ENCODE measurements at regions not wholly inside any gene's neighbourhood (a gene's known extent, or its start where the extent isn't known, plus 50 kb on each side); places are given as distances from the start of the nearest gene placed in this dataset.

DNA sequence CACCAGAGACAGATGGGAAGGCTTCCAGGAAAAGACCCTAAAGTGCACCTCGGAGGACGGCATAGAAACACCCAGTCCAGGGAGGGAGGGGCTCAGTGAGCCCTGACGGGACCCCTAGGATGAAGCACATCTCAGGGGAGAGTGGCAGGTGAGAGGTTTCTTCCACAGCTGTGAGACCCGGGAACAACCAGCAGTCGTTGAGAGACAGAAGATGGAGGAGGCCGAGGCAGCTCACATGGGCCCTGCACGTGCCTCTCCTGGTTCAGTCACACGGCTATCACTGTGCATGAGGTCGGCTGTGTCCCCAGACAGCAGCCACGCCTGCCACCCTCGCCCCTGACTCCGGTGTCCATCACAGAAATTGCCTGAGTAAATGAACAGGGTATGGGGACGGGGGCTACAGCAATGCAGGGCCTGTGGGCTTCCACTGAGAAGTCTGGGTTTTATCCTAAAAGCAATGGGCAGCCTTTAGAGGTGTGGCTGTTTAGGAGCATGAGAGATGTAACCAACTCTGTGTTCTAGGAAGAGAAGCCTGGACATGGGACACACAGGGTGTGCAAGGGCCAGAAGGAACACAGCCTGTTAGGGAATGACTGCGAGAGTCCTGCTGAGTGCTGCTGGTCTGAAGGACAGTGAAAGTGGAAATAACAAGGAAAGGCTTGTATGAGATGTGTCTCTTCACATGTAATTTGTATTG is 102.0 kb downstream of the TMEM18 start:
- H3K27ac ChIP-seq (ENCODE audit: low read length), result no peak overlapping the region
- no peaks in the 10 kb centered on the region for H3K9me3 ChIP-seq (ENCODE audit: control insufficient read depth, insufficient read depth, low read length)
- H3K27me3 ChIP-seq (ENCODE audit: control insufficient read depth, insufficient read depth, low read length), result no peaks in the 10 kb centered on the region
- H3K36me3 ChIP-seq (ENCODE audit: control insufficient read depth, insufficient read depth, low read length), result no peaks in the 10 kb centered on the region
- no peak for DNase-seq (ENCODE audit: low read depth, low spot score)
- no peaks in the 10 kb centered on the region for H3K4me1 ChIP-seq (ENCODE audit: control insufficient read depth, insufficient read depth, low read length)
- WGBS (ENCODE audit: insufficient coverage, insufficient read length), result no CpG with 5 or more reads among the region's 14 CpGs
- no peak overlapping the region for H3K4me3 ChIP-seq (ENCODE audit: low read length)

DNA sequence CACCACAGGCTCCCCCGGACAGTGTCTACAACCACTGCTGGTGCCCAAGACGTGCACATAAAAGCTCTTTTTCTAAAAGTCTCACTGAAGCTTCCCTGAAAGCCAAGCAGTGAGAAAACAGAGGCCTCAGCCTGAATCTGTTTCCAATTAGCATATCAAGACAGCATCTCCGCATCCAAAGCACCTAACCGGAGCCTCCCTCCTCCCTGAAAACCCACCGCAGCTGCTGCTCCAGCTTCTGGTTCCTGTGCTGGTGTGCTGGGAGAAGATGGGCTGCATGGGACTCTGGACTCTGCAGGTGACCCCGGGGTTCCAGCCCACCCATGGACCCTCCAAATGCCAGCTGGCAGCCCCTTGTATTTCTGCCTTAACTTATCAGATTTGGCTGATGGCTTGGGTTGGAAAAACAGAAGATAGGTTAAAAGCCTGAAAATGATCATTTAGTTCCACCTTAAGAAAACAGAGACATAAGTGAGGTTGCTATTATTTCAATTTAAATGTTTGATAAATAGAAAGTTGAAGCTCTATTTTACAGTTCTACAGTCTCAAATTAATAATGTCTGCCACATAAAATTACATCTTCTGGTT is 103.3 kb downstream of the TMEM18 start:
- no peak for DNase-seq (ENCODE audit: low read depth, low spot score)

DNA sequence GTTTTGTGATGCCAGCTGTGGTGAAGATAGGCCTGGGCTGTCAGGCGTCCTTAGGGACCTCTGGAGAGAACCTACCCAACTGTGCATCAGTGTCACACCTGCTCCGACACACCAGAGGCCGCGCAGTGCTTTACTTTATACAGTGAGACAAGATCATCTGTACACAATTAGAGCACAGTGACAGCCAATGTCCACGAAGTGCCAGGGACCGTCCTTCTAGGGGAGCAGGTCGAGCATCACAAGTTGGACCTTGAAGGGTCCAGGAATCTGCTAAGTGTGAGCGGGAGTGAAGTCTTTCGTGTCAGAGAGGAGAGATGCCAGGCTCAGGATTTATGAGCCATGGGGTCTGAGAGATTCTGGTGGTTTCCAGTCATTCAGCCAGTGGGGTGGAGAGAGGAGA is 104.2 kb downstream of the TMEM18 start:
- Histone ChIP-seq H3K36me3 (ENCODE audit: control insufficient read depth, insufficient read depth, low read length) (no peaks in the 10 kb centered on the region), H3K9me3 (ENCODE audit: control insufficient read depth, insufficient read depth, low read length) (no peaks in the 10 kb centered on the region), H3K4me3 (ENCODE audit: low read length) (no peak overlapping the region), H3K27ac (ENCODE audit: low read length) (no peak overlapping the region), H3K27me3 (ENCODE audit: control insufficient read depth, insufficient read depth, low read length) (no peaks in the 10 kb centered on the region), H3K4me1 (ENCODE audit: control insufficient read depth, insufficient read depth, low read length) (no peaks in the 10 kb centered on the region)
- no CpG with 5 or more reads among the region's 9 CpGs for WGBS (ENCODE audit: insufficient coverage, insufficient read length)
- DNase-seq (ENCODE audit: low read depth, low spot score), result no peak

More for the DNA sequence above, 103.3 kb downstream of the TMEM18 start:
- Histone ChIP-seq H3K27ac (ENCODE audit: low read length) (no peak overlapping the region), H3K4me3 (ENCODE audit: low read length) (no peak overlapping the region), H3K36me3 (ENCODE audit: control insufficient read depth, insufficient read depth, low read length) (no peaks in the 10 kb centered on the region), H3K27me3 (ENCODE audit: control insufficient read depth, insufficient read depth, low read length) (no peaks in the 10 kb centered on the region), H3K9me3 (ENCODE audit: control insufficient read depth, insufficient read depth, low read length) (no peaks in the 10 kb centered on the region), H3K4me1 (ENCODE audit: control insufficient read depth, insufficient read depth, low read length) (no peaks in the 10 kb centered on the region)
- WGBS (ENCODE audit: insufficient coverage, insufficient read length), result no CpG with 5 or more reads among the region's 6 CpGs

DNA sequence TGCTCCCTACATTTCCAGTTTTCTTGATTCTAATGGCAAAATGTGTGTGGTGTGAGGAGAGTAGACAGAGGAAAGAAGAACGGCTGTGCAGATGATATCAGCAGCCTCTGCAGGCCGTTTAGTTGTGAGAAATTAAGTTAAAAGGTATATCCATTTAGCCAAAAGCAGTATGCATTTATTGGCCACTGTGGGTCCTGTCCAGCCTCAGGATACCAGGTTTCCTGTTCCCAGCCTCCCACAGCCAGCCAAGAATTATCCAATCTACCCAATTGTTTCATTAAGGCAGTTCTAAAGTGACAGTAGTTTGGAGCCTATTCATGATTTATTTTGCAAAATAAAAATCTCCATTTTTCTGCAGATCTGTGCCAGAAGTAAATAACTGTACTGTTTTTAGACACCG is 107.5 kb downstream of the TMEM18 start:
- Histone ChIP-seq H3K4me3 (ENCODE audit: low read length) (no peak overlapping the region), H3K27me3 (ENCODE audit: control insufficient read depth, insufficient read depth, low read length) (no peaks in the 10 kb centered on the region), H3K36me3 (ENCODE audit: control insufficient read depth, insufficient read depth, low read length) (no peaks in the 10 kb centered on the region), H3K27ac (ENCODE audit: low read length) (no peak overlapping the region), H3K9me3 (ENCODE audit: control insufficient read depth, insufficient read depth, low read length) (no peaks in the 10 kb centered on the region), H3K4me1 (ENCODE audit: control insufficient read depth, insufficient read depth, low read length) (no peaks in the 10 kb centered on the region)
- no CpG with 5 or more reads among the region's 3 CpGs for WGBS (ENCODE audit: insufficient coverage, insufficient read length)
- no peak for DNase-seq (ENCODE audit: low read depth, low spot score)

DNA sequence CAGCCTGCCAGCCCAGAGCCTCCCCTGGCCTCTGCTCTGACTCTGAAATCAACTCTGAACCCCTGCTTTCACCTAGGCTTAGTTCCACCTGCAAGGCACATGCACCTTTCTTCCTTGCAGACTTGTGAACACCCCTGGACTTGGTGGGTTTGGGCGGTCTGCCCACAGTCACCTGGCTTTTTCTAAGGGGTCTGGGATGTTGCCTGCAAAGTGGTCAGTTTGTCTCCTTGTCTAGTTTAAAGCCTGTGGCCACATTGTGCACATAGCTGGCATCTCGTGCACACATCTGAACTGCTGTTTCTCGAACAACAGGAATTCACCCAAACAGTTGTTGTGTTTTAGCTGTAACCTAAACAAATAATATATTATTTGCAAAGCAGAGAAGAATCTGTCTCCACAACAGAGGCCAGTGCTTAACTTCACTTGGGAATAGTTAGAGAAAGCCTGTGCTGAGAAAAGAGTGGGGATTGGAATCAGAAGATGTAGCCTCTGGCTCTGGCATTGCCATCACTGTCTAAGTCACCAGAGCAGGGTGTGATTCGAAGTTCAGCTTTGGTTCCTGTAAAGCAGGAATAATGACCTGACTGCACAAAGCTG is 108.5 kb downstream of the TMEM18 start:
- no peak overlapping the region for H3K27ac ChIP-seq (ENCODE audit: low read length)
- no CpG with 5 or more reads among the region's 4 CpGs for WGBS (ENCODE audit: insufficient coverage, insufficient read length)
- H3K4me1 ChIP-seq (ENCODE audit: control insufficient read depth, insufficient read depth, low read length), result no peaks in the 10 kb centered on the region
- no peaks in the 10 kb centered on the region for H3K36me3 ChIP-seq (ENCODE audit: control insufficient read depth, insufficient read depth, low read length)
- H3K4me3 ChIP-seq (ENCODE audit: low read length), result no peak overlapping the region
- H3K27me3 ChIP-seq (ENCODE audit: control insufficient read depth, insufficient read depth, low read length), result no peaks in the 10 kb centered on the region
- no peak for DNase-seq (ENCODE audit: low read depth, low spot score)
- H3K9me3 ChIP-seq (ENCODE audit: control insufficient read depth, insufficient read depth, low read length), result no peaks in the 10 kb centered on the region

DNA sequence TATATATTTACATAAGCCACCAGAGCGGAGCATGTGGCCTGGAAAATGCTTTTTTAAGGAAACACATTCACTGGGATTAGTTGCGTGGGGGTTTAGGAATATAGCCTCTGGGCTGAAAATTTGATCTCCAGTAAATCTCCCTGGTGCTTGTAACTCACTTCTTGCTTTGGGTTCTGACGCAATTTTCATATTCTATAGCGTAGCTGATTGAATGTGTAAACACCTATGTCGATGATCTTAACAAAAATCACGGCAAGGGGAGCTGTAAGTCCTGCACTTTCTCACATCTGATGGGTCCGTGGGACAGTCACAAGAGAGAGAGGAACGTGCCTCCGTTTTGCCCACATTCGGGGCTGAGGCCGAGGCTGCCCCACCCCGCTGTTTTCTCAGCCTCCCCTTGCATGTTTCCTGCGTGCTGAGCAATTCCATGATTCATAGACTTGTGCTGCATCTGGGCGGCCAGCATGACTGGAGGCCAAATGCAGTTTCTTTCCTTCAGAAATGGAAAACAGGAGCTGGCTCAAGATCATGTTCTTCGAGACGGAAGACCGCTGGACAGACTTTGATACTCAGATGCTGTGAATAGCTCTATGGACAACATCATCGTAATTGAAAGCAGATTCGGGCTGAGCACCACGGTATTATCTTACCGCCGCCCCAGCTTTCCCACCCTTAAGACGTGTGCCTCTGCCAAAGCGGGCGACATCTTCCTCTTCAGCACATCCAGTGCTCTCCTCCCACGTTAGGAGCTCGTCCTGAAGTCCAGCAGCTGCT is 109.2 kb downstream of the TMEM18 start:
- Histone ChIP-seq H3K27ac (ENCODE audit: low read length) (no peak overlapping the region), H3K4me1 (ENCODE audit: control insufficient read depth, insufficient read depth, low read length) (no peaks in the 10 kb centered on the region)
- WGBS (ENCODE audit: insufficient coverage, insufficient read length), result no CpG with 5 or more reads among the region's 27 CpGs

DNA sequence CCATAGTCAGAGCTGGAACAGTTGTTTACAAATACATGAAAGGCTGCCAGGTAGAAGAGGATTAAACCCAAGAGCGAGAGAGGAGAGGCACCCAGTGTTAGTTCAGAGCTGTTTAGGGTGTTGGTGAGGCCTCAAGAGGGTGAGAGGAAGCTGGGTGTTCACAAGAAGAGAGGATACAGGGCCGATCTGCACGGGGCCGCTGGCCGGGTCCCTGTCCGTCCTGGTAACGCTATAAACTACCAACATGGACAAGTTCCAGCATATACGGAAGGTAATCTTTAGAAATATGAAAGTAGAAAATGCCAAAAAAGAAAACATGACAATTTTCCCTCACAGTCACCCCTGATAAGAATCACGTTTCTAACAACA is 109.7 kb downstream of the TMEM18 start:
- Histone ChIP-seq H3K9me3 (ENCODE audit: control insufficient read depth, insufficient read depth, low read length) (no peaks in the 10 kb centered on the region), H3K4me1 (ENCODE audit: control insufficient read depth, insufficient read depth, low read length) (no peaks in the 10 kb centered on the region), H3K36me3 (ENCODE audit: control insufficient read depth, insufficient read depth, low read length) (no peaks in the 10 kb centered on the region), H3K27ac (ENCODE audit: low read length) (no peak overlapping the region), H3K4me3 (ENCODE audit: low read length) (no peak overlapping the region), H3K27me3 (ENCODE audit: control insufficient read depth, insufficient read depth, low read length) (no peaks in the 10 kb centered on the region)
- WGBS (ENCODE audit: insufficient coverage, insufficient read length), result no CpG with 5 or more reads among the region's 9 CpGs
- no peak for DNase-seq (ENCODE audit: low read depth, low spot score)

More for the DNA sequence above, 109.2 kb downstream of the TMEM18 start:
- no peaks in the 10 kb centered on the region for H3K9me3 ChIP-seq (ENCODE audit: control insufficient read depth, insufficient read depth, low read length)
- H3K27me3 ChIP-seq (ENCODE audit: control insufficient read depth, insufficient read depth, low read length), result no peaks in the 10 kb centered on the region
- no peak for DNase-seq (ENCODE audit: low read depth, low spot score)
- no peak overlapping the region for H3K4me3 ChIP-seq (ENCODE audit: low read length)
- no peaks in the 10 kb centered on the region for H3K36me3 ChIP-seq (ENCODE audit: control insufficient read depth, insufficient read depth, low read length)

DNA sequence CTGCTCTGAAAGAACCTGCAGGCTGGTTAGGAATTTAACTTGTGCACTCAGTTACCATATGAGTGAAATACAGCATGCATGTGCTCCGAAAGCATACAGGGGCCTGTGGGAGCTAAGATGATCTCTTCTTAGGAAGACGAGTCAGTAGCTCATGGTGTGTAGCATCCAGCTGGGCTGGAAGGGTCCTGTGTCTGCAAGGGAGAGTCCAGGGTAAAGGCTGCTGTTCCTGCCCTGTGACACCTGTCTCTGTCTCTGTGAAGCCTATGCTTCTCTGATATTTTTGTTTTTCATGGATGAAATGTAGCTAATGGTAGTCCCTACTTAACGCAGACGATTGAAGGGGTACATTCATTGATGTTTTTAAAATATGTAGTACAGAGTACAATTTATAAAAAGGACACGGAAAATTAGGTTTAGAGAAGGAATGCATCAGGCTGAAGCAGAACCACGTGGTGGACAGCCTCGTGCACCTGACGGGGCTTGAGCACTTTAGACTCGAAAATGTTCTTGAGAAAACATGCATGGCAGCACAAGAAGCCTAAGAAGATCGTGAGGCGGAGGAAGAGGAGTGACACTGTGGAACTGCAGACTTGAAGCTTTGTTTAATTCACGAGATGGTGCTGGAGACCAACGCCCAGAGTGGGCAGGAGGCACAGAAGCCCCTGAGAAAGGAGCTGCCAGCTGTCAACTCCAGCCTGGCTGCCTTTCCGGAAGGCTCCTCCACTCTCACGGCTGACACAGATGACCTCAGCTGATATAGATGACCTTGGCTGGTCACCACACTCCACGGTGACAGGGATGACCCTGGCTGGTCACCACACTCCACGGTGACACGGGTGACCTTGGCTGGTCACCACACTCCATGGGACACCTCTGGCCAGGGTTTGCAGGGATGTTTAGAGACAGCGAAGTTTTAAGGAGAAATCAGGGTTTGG is 110.6 kb downstream of the TMEM18 start:
- WGBS (ENCODE audit: insufficient coverage, insufficient read length), result no CpG with 5 or more reads among the region's 19 CpGs
- Histone ChIP-seq H3K27me3 (ENCODE audit: control insufficient read depth, insufficient read depth, low read length) (no peaks in the 10 kb centered on the region), H3K27ac (ENCODE audit: low read length) (no peak overlapping the region), H3K36me3 (ENCODE audit: control insufficient read depth, insufficient read depth, low read length) (no peaks in the 10 kb centered on the region), H3K9me3 (ENCODE audit: control insufficient read depth, insufficient read depth, low read length) (no peaks in the 10 kb centered on the region), H3K4me3 (ENCODE audit: low read length) (no peak overlapping the region), H3K4me1 (ENCODE audit: control insufficient read depth, insufficient read depth, low read length) (no peaks in the 10 kb centered on the region)
- no peak for DNase-seq (ENCODE audit: low read depth, low spot score)

DNA sequence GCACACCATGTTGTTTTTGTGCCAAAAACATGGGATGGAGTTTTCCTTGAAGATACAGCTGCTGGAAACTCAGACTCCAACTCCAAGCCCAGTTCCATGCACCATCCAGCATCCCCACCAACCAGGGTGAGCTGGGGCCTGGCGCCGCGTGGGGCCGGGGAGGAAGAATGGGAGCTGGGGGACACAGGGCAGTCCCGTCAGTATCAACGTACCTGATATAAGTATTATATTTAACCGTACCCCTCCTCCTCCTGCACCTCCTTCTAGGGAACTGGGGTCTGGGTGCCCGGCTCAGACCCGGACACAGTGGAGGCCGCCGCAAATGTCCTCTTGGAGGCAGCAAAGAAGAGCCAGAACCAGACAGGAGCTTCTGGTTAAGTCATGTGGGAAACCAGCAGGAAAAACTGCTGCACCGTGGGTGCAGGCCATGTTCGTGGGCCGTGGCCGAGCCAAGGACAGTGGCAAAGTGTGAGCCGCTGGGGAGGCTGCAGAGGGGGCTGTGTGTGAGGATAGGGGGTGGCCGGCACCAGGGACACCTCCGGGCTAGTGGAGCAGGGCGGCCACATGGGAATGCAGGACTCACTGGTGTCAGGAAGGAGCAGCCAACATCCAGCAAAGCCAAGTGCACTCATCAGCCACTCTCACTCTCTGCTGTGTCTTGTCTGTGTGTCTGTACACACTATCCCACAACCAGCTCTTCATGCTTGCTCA is 112.6 kb downstream of the TMEM18 start:
- no CpG with 5 or more reads among the region's 19 CpGs for WGBS (ENCODE audit: insufficient coverage, insufficient read length)
- Histone ChIP-seq H3K4me3 (ENCODE audit: low read length) (no peak overlapping the region), H3K9me3 (ENCODE audit: control insufficient read depth, insufficient read depth, low read length) (no peaks in the 10 kb centered on the region)

More for the DNA sequence above, 112.6 kb downstream of the TMEM18 start:
- Histone ChIP-seq H3K27me3 (ENCODE audit: control insufficient read depth, insufficient read depth, low read length) (no peaks in the 10 kb centered on the region), H3K4me1 (ENCODE audit: control insufficient read depth, insufficient read depth, low read length) (no peaks in the 10 kb centered on the region), H3K27ac (ENCODE audit: low read length) (no peak overlapping the region), H3K36me3 (ENCODE audit: control insufficient read depth, insufficient read depth, low read length) (no peaks in the 10 kb centered on the region)
- no peak for DNase-seq (ENCODE audit: low read depth, low spot score)

Measured in iPS DF 6.9 (cell line).